IPS-18a (cell line): ENCODE measurements at regions not wholly inside any gene's neighbourhood (a gene's known extent, or its start where the extent isn't known, plus 50 kb on each side); places are given as distances from the start of the nearest gene placed in this dataset.

Experiments used
- H3K27ac ChIP-seq: one replicate; pipeline ENCODE4 v1.5.1; 2013; ENCODE audit warnings: low read length
- H3K27me3 ChIP-seq: one replicate; pipeline ENCODE4 v1.6.1; 2013; ENCODE audit warnings: mild to moderate bottlenecking, low read length; ENCODE audit not compliant: control insufficient read depth, insufficient read depth
- H3K36me3 ChIP-seq: one replicate; pipeline ENCODE4 v1.6.1; 2013; ENCODE audit warnings: low read depth, low read length; ENCODE audit not compliant: control insufficient read depth
- H3K4me1 ChIP-seq: one replicate; pipeline ENCODE4 v1.6.1; 2013; ENCODE audit warnings: low read depth, low read length; ENCODE audit not compliant: control insufficient read depth
- H3K4me3 ChIP-seq: one replicate; pipeline ENCODE4 v1.5.1; 2013; ENCODE audit warnings: low read length
- H3K9ac ChIP-seq: one replicate; pipeline ENCODE4 v1.6.1; 2013; ENCODE audit warnings: mild to moderate bottlenecking, low read length, moderate library complexity
- H3K9me3 ChIP-seq: one replicate; pipeline ENCODE4 v1.6.1; 2013; ENCODE audit warnings: low read depth, low read length; ENCODE audit not compliant: control insufficient read depth

DNA sequence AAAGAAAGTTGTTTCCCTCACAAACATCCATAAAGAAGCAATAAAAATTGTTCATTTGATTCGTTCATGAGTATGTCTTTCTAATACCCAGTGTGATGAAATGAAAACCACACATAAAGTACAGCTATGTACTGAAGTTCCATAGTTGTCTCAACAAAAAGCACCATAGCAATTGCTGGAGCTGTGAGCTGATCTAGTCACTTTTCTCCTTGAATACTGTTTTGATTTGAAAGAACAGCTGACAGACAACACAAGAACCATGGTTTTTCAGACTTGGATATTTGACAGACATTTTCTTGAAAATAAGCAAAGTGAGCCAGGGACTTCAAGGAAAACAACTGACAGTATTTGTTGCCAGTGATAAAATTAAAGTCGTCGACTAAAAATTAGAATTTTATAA lies 237.1 kb upstream of the PLD5 start:
- no peaks in the 10 kb centered on the region for H3K36me3 ChIP-seq
- H3K27ac ChIP-seq = no peak overlapping the region
- H3K4me3 ChIP-seq = no peak overlapping the region
- no peak overlapping the region for H3K9ac ChIP-seq
- H3K9me3 ChIP-seq = no peaks in the 10 kb centered on the region
- no peaks in the 10 kb centered on the region for H3K27me3 ChIP-seq
- H3K4me1 ChIP-seq = no peaks in the 10 kb centered on the region

- Histone ChIP-seq H3K27ac (no peak overlapping the region), H3K4me3 (no peak overlapping the region), H3K9ac (no peak overlapping the region), H3K9me3 (no peaks in the 10 kb centered on the region), H3K27me3 (no peaks in the 10 kb centered on the region), H3K36me3 (no peaks in the 10 kb centered on the region), H3K4me1 (no peaks in the 10 kb centered on the region)
These were observed 230.4 kb upstream of the PLD5 start for GRCh38 chr1:242754926-242755325.

DNA sequence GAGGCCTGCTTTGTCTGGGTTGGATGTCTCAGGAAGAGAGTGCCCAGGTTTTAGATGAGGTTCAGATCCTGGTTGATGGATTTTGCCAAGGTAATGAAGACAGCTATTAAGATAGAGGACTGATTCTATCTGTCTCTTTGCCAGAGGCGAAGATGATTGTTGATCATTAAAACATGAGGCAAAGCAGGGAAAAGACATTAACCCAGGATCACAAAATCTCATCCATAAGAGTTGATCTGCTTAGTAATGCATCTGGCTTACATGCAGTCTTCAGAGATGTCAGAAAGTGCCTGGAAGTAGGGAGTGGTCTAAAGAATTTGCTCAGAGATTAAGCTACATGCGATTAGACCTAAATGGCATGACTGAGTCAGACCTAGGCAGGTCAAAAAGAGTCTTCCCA lies 229.6 kb upstream of the PLD5 start:
- Histone ChIP-seq H3K4me1 (no peaks in the 10 kb centered on the region), H3K36me3 (no peaks in the 10 kb centered on the region), H3K4me3 (no peak overlapping the region), H3K27ac (no peak overlapping the region), H3K9me3 (no peaks in the 10 kb centered on the region), H3K9ac (no peak overlapping the region), H3K27me3 (no peaks in the 10 kb centered on the region)

- H3K27me3 ChIP-seq = no peaks in the 10 kb centered on the region
- H3K36me3 ChIP-seq = no peaks in the 10 kb centered on the region
- H3K9me3 ChIP-seq = no peaks in the 10 kb centered on the region
- no peak overlapping the region for H3K4me3 ChIP-seq
- H3K4me1 ChIP-seq = no peaks in the 10 kb centered on the region
- H3K27ac ChIP-seq = no peak overlapping the region
- H3K9ac ChIP-seq = no peak overlapping the region
These were observed 222.7 kb upstream of the PLD5 start for GRCh38 chr1:242747233-242747632.

DNA sequence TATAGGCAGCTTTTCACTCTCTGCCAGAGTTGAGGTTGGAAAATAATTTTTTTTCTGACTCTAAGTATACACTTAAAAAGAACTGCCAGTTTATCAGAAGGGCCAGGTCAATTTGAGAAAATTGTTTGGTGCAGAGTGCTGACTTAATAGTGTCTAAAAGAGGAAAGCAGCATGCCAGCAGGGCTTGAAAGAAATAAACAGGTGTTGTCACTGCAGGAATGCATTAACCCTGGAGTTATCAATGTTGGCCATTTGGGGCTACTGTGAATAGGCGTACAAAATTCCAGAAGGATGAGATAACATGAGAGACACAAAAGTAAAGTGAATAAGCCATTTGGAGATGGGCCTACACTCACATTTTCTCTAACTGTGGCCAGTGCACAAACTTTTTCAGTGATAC lies 220.6 kb upstream of the PLD5 start:
- no peak overlapping the region for H3K9ac ChIP-seq
- no peaks in the 10 kb centered on the region for H3K9me3 ChIP-seq
- no peak overlapping the region for H3K4me3 ChIP-seq
- H3K4me1 ChIP-seq = no peaks in the 10 kb centered on the region
- no peak overlapping the region for H3K27ac ChIP-seq
- H3K27me3 ChIP-seq = no peaks in the 10 kb centered on the region
- no peaks in the 10 kb centered on the region for H3K36me3 ChIP-seq

- Histone ChIP-seq H3K27ac (no peak overlapping the region), H3K27me3 (no peaks in the 10 kb centered on the region), H3K4me3 (no peak overlapping the region), H3K4me1 (no peaks in the 10 kb centered on the region), H3K9ac (no peak overlapping the region), H3K9me3 (no peaks in the 10 kb centered on the region), H3K36me3 (no peaks in the 10 kb centered on the region)
These were observed 219.7 kb upstream of the PLD5 start for GRCh38 chr1:242743983-242744780.

- Histone ChIP-seq H3K4me1 (no peaks in the 10 kb centered on the region), H3K27ac (no peak overlapping the region), H3K9me3 (no peaks in the 10 kb centered on the region), H3K36me3 (no peaks in the 10 kb centered on the region), H3K9ac (no peak overlapping the region), H3K4me3 (no peak overlapping the region), H3K27me3 (no peaks in the 10 kb centered on the region)
These were observed 214.5 kb upstream of the PLD5 start for GRCh38 chr1:242738702-242739645.

DNA sequence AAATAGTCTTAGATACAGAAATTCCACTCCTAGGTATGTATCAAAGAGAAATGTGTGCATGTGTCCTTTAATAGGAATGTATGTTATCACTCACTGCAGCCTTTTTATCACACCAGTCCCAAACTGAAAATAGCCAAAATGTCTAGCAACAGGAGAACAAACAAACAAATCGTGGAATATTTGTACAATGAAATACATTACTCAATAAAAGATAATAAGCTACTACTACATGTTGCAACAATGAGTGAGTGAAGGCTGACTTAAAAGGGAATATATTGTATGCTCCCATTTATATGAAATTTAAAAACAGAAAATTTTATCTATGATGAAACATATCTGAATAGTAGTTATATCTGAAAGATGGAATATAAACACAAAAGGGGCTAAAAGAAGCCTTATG lies 212.1 kb upstream of the PLD5 start:
- no peak overlapping the region for H3K4me3 ChIP-seq
- no peaks in the 10 kb centered on the region for H3K9me3 ChIP-seq
- H3K36me3 ChIP-seq = no peaks in the 10 kb centered on the region
- no peak overlapping the region for H3K9ac ChIP-seq
- H3K27ac ChIP-seq = no peak overlapping the region
- H3K27me3 ChIP-seq = no peaks in the 10 kb centered on the region
- H3K4me1 ChIP-seq = no peaks in the 10 kb centered on the region

- Histone ChIP-seq H3K27ac (no peak overlapping the region), H3K9ac (no peak overlapping the region), H3K4me3 (no peak overlapping the region), H3K4me1 (no peaks in the 10 kb centered on the region), H3K36me3 (no peaks in the 10 kb centered on the region), H3K27me3 (no peaks in the 10 kb centered on the region), H3K9me3 (no peaks in the 10 kb centered on the region)
These were observed 210.8 kb upstream of the PLD5 start for GRCh38 chr1:242735323-242735722.

- Histone ChIP-seq H3K9me3 (no peaks in the 10 kb centered on the region), H3K36me3 (no peaks in the 10 kb centered on the region), H3K4me3 (no peak overlapping the region), H3K9ac (no peak overlapping the region), H3K4me1 (no peaks in the 10 kb centered on the region), H3K27ac (no peak overlapping the region), H3K27me3 (no peaks in the 10 kb centered on the region)
These were observed 206.9 kb upstream of the PLD5 start for GRCh38 chr1:242731446-242731845.

DNA sequence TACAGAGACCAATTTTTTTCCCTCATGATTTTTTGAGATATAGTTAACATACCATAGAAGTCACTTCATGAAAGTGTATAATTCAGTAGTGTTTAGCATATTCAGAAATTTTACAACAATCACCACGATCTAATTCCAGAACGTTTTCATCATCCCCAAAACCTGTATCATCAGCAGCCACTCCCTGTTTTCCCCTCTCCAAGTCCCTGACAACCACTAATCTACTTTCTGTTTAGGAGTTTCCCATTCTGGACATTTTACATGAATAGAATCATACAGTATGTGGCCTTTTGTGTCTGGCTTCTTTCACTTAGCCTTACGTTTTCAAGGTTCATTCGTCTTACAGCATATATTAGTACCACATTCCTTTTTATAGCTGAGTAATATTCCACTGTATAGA lies 204.2 kb upstream of the PLD5 start:
- Histone ChIP-seq H3K9me3 (no peaks in the 10 kb centered on the region), H3K4me1 (no peaks in the 10 kb centered on the region), H3K27me3 (no peaks in the 10 kb centered on the region), H3K36me3 (no peaks in the 10 kb centered on the region), H3K4me3 (no peak overlapping the region), H3K27ac (no peak overlapping the region), H3K9ac (no peak overlapping the region)
